Jurkat, Clone E6-1 (cell line): ENCODE measurements at regions not wholly inside any gene's neighbourhood (a gene's known extent, or its start where the extent isn't known, plus 50 kb on each side); places are given as distances from the start of the nearest gene placed in this dataset.
"Not testable (repeated sequence)": the region's sequence is repeated elsewhere in the genome, so short reads cannot be mapped to it uniquely, and the experiment has no call there.

ENCODE experiments used
- DNase-seq: peaks from one replicate; pipeline ENCODE4 v3.0.0-alpha.2; 2011; ENCODE audit warnings: low read depth, low spot score
- H3K4me3 ChIP-seq: 2 replicates; pipeline ENCODE4 v1.5.1; 2011; ENCODE audit warnings: mild to moderate bottlenecking, low read length, control low read depth, moderate library complexity

GRCh38 chr16:77488652-77489051 is 53.8 kb upstream of the ADAMTS18 start:
- no peak for DNase-seq

GRCh38 chr16:77491091-77491490 is 56.3 kb upstream of the ADAMTS18 start:
- H3K4me3 ChIP-seq: no peak overlapping the region
- DNase-seq: no peak

More at GRCh38 chr16:77488652-77489051, 53.8 kb upstream of the ADAMTS18 start:
- no peak overlapping the region for H3K4me3 ChIP-seq

- H3K4me3 ChIP-seq: no peak overlapping the region
- DNase-seq: no peak
Measured at GRCh38 chr16:77496934-77497333, 62.1 kb upstream of the ADAMTS18 start.

- DNase-seq: no peak
- no peak overlapping the region for H3K4me3 ChIP-seq
Measured at GRCh38 chr16:77499373-77500285, 64.8 kb upstream of the ADAMTS18 start.

DNA sequence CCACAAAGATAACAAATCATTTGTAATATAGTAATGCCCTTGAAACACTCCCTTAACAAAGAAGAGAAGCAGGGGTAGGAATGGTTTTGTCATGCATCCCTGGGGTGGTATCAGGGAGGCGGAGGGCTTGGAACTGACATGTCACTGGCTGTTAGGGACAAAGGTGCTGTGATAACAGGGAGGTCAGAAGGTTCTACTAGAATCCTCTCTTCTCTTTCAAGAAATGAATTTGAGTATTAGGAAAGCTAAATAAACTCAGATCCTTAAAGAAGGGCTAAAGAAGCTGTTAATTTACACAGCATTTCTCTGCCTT is 65.4 kb upstream of the ADAMTS18 start:
- no peak for DNase-seq
- no peak overlapping the region for H3K4me3 ChIP-seq

- DNase-seq: no peak
- no peak overlapping the region for H3K4me3 ChIP-seq
Measured at GRCh38 chr16:77500934-77501664, 66.3 kb upstream of the ADAMTS18 start.

DNA sequence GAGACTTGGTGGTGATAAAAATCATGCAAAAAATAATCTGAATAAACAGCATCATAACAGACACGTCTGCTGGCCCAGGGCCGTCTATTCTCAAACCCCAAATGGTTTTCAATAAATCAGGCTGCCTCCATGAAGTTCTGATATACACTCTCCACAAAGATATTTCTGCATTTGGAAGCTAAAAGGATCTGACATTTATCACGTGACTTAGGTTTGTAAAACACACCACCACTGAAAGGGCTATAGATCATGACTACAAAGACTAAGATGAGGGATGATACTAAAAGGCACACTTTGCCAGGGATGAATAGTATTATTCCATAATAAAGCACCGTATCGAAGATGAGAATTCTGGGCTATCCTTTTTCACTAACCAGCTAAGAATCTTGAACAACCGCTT is 67.6 kb upstream of the ADAMTS18 start:
- H3K4me3 ChIP-seq: no peak overlapping the region
- DNase-seq: no peak

GRCh38 chr16:77506492-77506891 is 71.7 kb upstream of the ADAMTS18 start:
- DNase-seq, H3K4me3 ChIP-seq: not testable (repeated sequence)

DNA sequence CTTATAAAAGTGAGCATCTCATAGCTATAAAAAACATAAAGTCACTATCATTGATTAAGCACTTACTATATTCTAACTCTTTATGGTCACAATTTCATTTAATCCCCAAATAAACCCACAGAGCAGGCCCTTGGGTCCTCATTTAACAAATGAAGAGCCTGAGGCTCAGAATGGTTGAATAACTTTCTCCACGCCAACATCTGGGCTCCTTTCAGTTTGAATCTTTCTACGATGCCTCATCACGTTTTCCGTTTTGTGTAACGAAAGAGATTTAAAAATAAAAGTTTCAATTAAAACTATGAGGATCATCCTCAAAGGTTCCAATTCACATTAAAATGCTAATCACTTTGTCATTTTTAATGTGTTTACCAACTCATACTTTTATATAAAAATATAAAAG is 74.2 kb upstream of the ADAMTS18 start:
- DNase-seq: no peak
- no peak overlapping the region for H3K4me3 ChIP-seq

GRCh38 chr16:77509796-77510195 is 75.0 kb upstream of the ADAMTS18 start:
- DNase-seq: no peak
- no peak overlapping the region for H3K4me3 ChIP-seq

DNA sequence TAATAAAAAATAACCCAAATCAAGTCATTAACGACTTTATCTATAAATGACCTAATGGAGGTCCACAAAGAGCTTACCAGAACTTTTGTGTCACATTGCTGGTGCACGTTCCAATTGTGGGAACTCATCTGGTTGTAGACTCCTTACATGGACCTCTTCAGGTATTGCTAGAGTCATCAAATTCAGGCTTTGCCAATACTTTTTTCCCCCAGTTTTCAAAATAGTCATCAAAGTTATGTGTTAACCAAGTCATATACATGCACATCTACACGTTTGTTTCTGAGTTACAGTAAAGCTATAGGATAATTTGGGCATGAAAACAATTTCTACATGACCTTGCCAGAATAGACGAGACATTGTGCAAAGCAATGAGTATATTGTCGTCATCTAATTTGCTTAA is 76.2 kb upstream of the ADAMTS18 start:
- no peak for DNase-seq
- no peak overlapping the region for H3K4me3 ChIP-seq

DNA sequence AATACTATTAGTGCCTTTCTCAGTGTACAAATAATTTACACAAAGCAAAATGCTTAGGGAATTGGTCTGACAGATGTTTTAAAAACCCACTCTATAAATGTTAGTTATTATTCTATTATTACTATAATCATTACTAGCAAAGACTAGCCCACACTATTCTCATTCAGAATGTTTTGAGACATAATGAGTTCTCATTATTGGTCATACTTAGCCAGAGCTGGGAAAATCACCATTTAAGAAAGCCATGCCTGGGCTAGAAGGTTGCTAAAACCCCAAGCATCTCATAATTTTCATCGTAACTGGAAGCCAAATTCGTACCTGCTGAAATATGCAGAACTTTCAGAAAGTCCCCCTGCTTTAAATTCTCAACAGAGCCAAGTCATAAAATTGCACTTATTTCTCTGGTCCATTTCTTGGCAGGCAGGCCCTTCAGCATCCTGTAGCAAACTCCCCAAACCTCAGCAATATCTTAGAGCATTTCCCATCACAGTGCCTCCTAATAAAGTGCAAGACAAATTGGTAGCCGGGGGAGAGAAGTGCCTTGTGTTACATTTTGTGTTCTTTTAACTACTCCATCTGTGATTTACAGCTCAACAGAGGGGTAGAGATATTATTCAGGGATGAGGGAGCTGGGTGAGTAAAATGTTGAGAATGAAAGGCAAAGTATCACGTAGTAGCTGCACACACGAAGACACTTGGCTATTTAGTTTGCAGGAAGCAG is 79.8 kb upstream of the ADAMTS18 start:
- no peak for DNase-seq
- H3K4me3 ChIP-seq: no peak overlapping the region

- DNase-seq, H3K4me3 ChIP-seq: not testable (repeated sequence)
Measured at GRCh38 chr16:77525226-77525625, 90.4 kb upstream of the ADAMTS18 start.

DNA sequence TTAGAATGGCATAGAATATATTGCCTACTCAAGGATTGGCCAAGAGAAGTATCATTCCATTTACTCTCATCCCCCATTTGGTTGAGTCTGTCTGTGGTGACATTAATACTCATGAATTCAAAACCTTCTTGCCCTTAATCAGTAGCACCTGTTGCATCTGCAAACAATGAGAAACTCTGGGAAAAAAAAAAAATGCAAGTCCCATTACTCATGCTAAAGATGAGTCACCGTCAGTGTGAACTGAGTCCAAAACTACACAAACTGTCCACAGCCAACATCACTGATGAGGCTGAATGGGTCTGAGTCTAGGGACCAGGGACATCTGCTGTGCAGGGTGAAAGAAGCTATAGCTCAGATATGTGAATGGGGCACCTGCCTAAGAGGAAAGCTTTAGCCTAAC is 96.9 kb upstream of the ADAMTS18 start:
- no peak overlapping the region for H3K4me3 ChIP-seq
- DNase-seq: no peak

GRCh38 chr16:77536809-77537208 is 102.0 kb upstream of the ADAMTS18 start:
- no peak overlapping the region for H3K4me3 ChIP-seq

DNA sequence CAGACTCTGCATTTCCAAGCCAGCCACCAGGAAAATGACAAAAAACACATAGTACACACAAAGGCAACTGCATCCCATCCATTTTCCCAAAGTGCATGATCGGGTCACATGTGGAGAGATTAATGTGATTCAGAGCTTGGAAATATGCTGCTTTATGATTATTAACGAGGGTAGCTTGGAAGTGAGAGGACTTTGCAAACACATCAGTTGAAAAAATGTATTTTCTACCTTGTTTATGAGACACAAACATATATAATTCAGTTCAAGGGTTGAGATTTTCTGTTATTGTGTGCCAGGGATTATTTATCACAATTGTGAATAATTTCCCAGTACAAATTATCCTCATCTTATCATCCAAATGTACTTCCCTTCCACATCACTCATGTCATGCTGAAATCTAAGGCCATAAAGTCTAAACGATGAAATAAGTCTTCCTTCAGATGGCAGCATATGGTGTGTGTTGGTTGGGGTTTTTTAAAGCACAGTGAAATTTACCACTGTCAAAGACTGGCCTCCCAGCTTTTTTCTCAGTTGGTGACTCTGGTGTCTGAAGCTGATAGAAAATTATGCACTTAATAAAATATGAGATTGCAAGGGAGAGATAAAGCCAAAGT is 104.7 kb upstream of the ADAMTS18 start:
- no peak for DNase-seq

More at GRCh38 chr16:77536809-77537208, 102.0 kb upstream of the ADAMTS18 start:
- DNase-seq: no peak

GRCh38 chr16:77540646-77541045 is 105.8 kb upstream of the ADAMTS18 start:
- no peak overlapping the region for H3K4me3 ChIP-seq
- DNase-seq: no peak

More for the DNA sequence above, 104.7 kb upstream of the ADAMTS18 start:
- H3K4me3 ChIP-seq: no peak overlapping the region

GRCh38 chr16:77541165-77541564 is 106.3 kb upstream of the ADAMTS18 start:
- H3K4me3 ChIP-seq: no peak overlapping the region
- no peak for DNase-seq

- H3K4me3 ChIP-seq: no peak overlapping the region
- DNase-seq: no peak
Measured at GRCh38 chr16:77548151-77548550, 113.3 kb upstream of the ADAMTS18 start.
